ENCODE measurements at regions not wholly inside any gene's neighbourhood (a gene's known extent, or its start where the extent isn't known, plus 50 kb on each side); places are given as distances from the start of the nearest gene placed in this dataset.

DNA sequence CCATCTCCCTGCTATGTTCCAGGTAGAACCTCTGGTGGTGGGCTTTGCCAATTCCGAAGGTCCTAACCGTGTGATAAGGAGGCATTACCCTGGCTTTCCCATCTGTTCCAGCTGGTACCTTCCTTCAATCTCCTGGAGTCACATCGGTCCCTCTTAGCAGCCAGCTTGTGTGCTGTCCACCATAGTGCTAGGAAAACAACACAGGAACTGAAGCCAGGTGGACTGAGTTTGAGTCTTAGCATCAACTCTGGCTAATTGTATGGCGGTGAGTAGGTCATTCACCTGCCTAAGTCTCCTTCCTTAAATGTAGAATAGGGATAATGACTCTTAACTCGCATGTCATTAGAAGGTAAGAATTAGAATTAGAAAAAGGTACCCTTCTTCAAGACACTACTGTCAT lies 159.6 kb upstream of the E2F8 start:
- Histone ChIP-seq H3K27me3 (ENCODE audit: control insufficient read depth in 1 of 2, insufficient read depth in 2 of 2, low read length in 2 of 2) (no peaks in the 10 kb centered on the region), H3K4me3 (ENCODE audit: low read depth in 1 of 2, low read length in 2 of 2) (no peak overlapping the region), H3K9ac (ENCODE audit: low read depth in 1 of 2, low read length in 2 of 2) (no peak overlapping the region)

DNA sequence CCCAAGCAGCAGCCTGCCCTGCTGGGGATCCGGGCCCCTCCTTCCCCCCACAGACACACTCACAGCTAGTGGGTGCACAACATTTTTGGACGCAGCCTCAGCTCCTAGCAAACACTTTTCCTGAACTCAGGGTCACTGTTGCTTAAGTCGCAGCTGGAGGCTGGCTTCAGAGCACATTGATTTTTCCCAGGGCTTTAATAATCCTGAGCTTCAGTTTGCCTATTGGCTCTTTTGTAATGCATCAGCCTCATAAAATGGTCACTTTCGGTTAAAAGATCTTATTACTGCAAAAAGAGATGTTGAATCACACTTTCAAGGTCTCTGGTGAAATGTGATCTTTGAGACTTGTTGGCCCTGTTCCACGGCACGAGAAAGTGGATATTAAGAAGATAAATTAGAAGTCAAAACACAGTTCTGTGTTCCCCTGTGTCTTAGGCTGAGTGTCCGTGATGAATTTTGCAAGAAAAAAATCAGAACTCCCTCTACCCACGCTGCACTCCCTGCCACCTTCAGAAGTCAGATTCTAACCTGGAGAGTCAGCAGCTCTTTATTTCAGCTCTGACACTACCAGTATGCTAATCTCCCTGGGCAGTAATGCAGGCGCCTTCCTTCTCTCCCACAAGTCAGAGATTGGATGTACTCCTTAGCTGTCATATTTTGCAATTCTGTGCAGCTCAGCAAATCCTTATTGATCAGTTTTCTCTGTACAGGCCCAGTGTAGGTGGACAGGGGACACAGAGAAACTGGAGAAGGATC lies 158.2 kb upstream of the E2F8 start:
- Histone ChIP-seq H3K9ac (ENCODE audit: low read depth in 1 of 2, low read length in 2 of 2) (no peak overlapping the region), H3K9me3 (ENCODE audit: control insufficient read depth in 1 of 2, low read length in 2 of 2) (no peaks in the 10 kb centered on the region), H3K27ac (ENCODE audit: low read depth, low read length) (no peak overlapping the region)

More for the DNA sequence above, 159.6 kb upstream of the E2F8 start:
- Histone ChIP-seq H3K4me1 (ENCODE audit: control insufficient read depth in 1 of 2, insufficient read depth in 2 of 2, low read length in 2 of 2) (peaks cover 0 to 11% of the 10 kb centered on the region in 2 donors), H3K36me3 (ENCODE audit: control insufficient read depth in 1 of 2, insufficient read depth in 2 of 2, low read length in 2 of 2) (no peaks in the 10 kb centered on the region), H3K9me3 (ENCODE audit: control insufficient read depth in 1 of 2, low read length in 2 of 2) (no peaks in the 10 kb centered on the region), H3K27ac (ENCODE audit: low read depth, low read length) (no peak overlapping the region)

DNA sequence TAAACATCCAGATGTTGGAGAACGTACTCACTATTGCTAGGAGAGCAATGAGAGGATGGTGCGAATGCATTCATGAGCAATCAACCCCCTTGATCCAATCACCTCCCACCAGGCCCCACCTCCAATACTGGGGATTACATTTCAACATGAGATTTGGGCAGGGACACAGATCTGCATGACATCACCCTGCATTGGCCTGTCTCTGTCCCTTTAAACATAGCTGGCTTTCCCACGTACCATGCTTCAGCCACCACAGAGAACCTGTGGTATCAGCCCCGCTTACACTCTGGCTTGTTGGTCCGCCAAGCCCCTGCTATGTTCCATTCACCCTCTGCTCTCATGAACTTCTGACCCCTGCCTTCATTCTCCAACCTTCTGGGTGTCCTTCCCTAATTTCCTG lies 157.5 kb upstream of the E2F8 start:
- Histone ChIP-seq H3K27ac (ENCODE audit: low read depth, low read length) (no peak overlapping the region), H3K9ac (ENCODE audit: low read depth in 1 of 2, low read length in 2 of 2) (no peak overlapping the region), H3K9me3 (ENCODE audit: control insufficient read depth in 1 of 2, low read length in 2 of 2) (no peaks in the 10 kb centered on the region), H3K36me3 (ENCODE audit: control insufficient read depth in 1 of 2, insufficient read depth in 2 of 2, low read length in 2 of 2) (no peaks in the 10 kb centered on the region), H3K27me3 (ENCODE audit: control insufficient read depth in 1 of 2, insufficient read depth in 2 of 2, low read length in 2 of 2) (no peaks in the 10 kb centered on the region), H3K4me1 (ENCODE audit: control insufficient read depth in 1 of 2, insufficient read depth in 2 of 2, low read length in 2 of 2) (peaks cover 0 to 11% of the 10 kb centered on the region in 2 donors), H3K4me3 (ENCODE audit: low read depth in 1 of 2, low read length in 2 of 2) (no peak overlapping the region)

More for the DNA sequence above, 158.2 kb upstream of the E2F8 start:
- H3K4me1 ChIP-seq (ENCODE audit: control insufficient read depth in 1 of 2, insufficient read depth in 2 of 2, low read length in 2 of 2): peaks cover 0 to 11% of the 10 kb centered on the region in 2 donors
- no peaks in the 10 kb centered on the region for H3K36me3 ChIP-seq (ENCODE audit: control insufficient read depth in 1 of 2, insufficient read depth in 2 of 2, low read length in 2 of 2)
- H3K4me3 ChIP-seq (ENCODE audit: low read depth in 1 of 2, low read length in 2 of 2): no peak overlapping the region
- H3K27me3 ChIP-seq (ENCODE audit: control insufficient read depth in 1 of 2, insufficient read depth in 2 of 2, low read length in 2 of 2): no peaks in the 10 kb centered on the region

DNA sequence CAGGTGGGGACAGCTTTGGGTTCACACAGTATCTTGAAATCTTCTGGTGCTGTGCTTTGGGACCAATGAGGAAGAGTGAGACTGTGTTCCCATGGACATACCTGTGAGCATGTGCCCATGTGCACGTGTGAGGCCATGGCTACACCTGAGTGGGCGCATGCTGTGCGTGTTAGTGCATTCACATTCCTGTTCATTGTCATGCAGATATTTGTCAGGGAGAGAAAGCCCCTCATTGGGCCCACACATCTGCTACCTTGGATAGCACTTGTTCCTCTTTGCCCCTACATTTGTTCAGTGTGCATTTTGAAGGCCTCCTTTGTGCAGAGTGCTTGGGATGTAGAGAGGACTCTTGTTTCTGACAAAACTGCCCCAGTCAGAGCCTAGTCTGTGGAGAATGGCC lies 154.3 kb upstream of the E2F8 start:
- Histone ChIP-seq H3K27ac (ENCODE audit: low read depth, low read length) (no peak overlapping the region), H3K4me3 (ENCODE audit: low read depth in 1 of 2, low read length in 2 of 2) (no peak overlapping the region), H3K27me3 (ENCODE audit: control insufficient read depth in 1 of 2, insufficient read depth in 2 of 2, low read length in 2 of 2) (no peaks in the 10 kb centered on the region), H3K4me1 (ENCODE audit: control insufficient read depth in 1 of 2, insufficient read depth in 2 of 2, low read length in 2 of 2) (peaks cover 0 to 12% of the 10 kb centered on the region in 2 donors), H3K9ac (ENCODE audit: low read depth in 1 of 2, low read length in 2 of 2) (no peak overlapping the region), H3K9me3 (ENCODE audit: control insufficient read depth in 1 of 2, low read length in 2 of 2) (no peaks in the 10 kb centered on the region), H3K36me3 (ENCODE audit: control insufficient read depth in 1 of 2, insufficient read depth in 2 of 2, low read length in 2 of 2) (no peaks in the 10 kb centered on the region)

DNA sequence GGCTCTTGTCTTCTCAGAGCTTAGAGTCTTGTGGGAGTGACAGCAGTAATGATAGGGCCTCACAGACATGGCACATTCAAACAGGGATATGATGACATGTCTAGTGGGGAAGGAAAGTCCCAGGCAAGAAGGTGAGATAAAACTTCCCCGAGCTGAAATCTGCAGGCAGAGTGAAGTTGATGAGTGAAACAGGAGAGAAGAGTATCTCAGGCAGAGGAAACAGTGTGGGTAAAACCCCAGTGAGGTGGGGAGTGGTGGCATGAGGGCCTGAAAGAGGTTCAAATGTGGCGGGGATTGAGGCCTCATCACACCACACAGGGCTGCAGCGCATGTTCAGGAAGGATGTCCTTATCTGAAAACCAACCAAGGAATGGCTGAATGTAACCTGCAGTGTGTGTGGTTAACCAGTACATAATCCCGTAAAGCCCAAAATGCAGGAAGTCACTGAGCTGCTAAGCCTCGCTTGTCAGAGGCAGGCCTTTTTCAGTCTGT lies 153.8 kb upstream of the E2F8 start:
- Histone ChIP-seq H3K9me3 (ENCODE audit: control insufficient read depth in 1 of 2, low read length in 2 of 2) (no peaks in the 10 kb centered on the region), H3K9ac (ENCODE audit: low read depth in 1 of 2, low read length in 2 of 2) (no peak overlapping the region), H3K4me3 (ENCODE audit: low read depth in 1 of 2, low read length in 2 of 2) (no peak overlapping the region), H3K27ac (ENCODE audit: low read depth, low read length) (no peak overlapping the region), H3K27me3 (ENCODE audit: control insufficient read depth in 1 of 2, insufficient read depth in 2 of 2, low read length in 2 of 2) (no peaks in the 10 kb centered on the region), H3K36me3 (ENCODE audit: control insufficient read depth in 1 of 2, insufficient read depth in 2 of 2, low read length in 2 of 2) (no peaks in the 10 kb centered on the region), H3K4me1 (ENCODE audit: control insufficient read depth in 1 of 2, insufficient read depth in 2 of 2, low read length in 2 of 2) (peaks cover 0 to 12% of the 10 kb centered on the region in 2 donors)

DNA sequence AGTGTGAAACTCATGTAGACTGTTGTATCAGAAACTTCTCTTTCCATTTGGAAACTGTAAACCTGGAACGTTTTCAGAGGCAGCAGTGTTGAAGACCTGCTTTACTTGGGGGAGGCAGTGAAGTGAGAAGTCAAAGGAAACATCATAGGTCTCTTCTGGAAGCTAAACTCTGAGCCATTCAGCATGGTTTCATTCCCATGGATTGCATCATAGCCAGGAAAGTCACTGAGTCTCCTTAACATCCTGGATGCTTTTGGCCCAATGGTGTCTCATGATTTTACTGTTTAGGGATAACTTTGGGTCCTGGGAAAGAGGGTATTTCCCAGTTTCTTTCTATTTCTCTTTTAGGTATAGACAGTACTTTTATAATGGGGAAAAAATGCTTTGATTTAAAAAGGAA lies 153.2 kb upstream of the E2F8 start:
- no peak overlapping the region for H3K27ac ChIP-seq (ENCODE audit: low read depth, low read length)
- H3K36me3 ChIP-seq (ENCODE audit: control insufficient read depth in 1 of 2, insufficient read depth in 2 of 2, low read length in 2 of 2): no peaks in the 10 kb centered on the region

DNA sequence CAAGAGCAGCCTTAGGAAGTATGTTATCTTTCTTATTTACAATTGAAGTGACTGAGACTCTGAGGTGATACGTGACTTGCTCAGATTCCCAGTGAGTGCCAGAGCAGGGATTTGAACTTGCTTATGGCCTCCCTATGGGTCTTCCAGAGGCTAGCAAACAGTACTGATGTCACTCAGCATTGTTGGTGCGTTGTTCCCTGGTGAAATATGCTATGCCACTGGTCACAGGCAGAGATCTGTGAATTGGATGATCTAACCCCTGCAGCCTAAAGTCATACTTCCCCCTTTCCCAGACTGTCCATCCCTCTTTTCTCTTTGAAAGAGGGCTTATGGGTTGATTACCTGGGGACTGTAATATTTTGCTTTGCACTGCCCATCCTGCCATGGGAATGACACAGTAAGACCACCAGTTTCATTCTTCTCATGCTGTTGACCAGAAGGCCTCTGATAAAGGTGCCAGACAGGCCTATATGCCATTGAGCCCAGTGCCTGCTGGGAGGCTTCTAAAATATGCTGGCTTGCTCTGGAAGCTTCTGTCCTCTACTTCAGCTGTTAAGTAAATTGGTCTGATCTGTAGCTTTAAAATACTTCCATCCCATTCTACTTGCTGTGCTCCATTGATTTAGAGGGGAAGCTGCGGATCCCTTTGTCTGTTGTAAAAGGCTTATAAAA lies 152.2 kb upstream of the E2F8 start:
- H3K4me1 ChIP-seq (ENCODE audit: control insufficient read depth in 1 of 2, insufficient read depth in 2 of 2, low read length in 2 of 2): peaks cover 0 to 3% of the 10 kb centered on the region in 2 donors
- H3K9me3 ChIP-seq (ENCODE audit: control insufficient read depth in 1 of 2, low read length in 2 of 2): no peaks in the 10 kb centered on the region
- no peaks in the 10 kb centered on the region for H3K36me3 ChIP-seq (ENCODE audit: control insufficient read depth in 1 of 2, insufficient read depth in 2 of 2, low read length in 2 of 2)
- no peaks in the 10 kb centered on the region for H3K27me3 ChIP-seq (ENCODE audit: control insufficient read depth in 1 of 2, insufficient read depth in 2 of 2, low read length in 2 of 2)
- no peak overlapping the region for H3K4me3 ChIP-seq (ENCODE audit: low read depth in 1 of 2, low read length in 2 of 2)
- H3K27ac ChIP-seq (ENCODE audit: low read depth, low read length): no peak overlapping the region
- H3K9ac ChIP-seq (ENCODE audit: low read depth in 1 of 2, low read length in 2 of 2): no peak overlapping the region

More for the DNA sequence above, 153.2 kb upstream of the E2F8 start:
- no peak overlapping the region for H3K4me3 ChIP-seq (ENCODE audit: low read depth in 1 of 2, low read length in 2 of 2)
- H3K27me3 ChIP-seq (ENCODE audit: control insufficient read depth in 1 of 2, insufficient read depth in 2 of 2, low read length in 2 of 2): no peaks in the 10 kb centered on the region
- H3K9ac ChIP-seq (ENCODE audit: low read depth in 1 of 2, low read length in 2 of 2): no peak overlapping the region
- peaks cover 0 to 6% of the 10 kb centered on the region in 2 donors for H3K4me1 ChIP-seq (ENCODE audit: control insufficient read depth in 1 of 2, insufficient read depth in 2 of 2, low read length in 2 of 2)
- H3K9me3 ChIP-seq (ENCODE audit: control insufficient read depth in 1 of 2, low read length in 2 of 2): no peaks in the 10 kb centered on the region

DNA sequence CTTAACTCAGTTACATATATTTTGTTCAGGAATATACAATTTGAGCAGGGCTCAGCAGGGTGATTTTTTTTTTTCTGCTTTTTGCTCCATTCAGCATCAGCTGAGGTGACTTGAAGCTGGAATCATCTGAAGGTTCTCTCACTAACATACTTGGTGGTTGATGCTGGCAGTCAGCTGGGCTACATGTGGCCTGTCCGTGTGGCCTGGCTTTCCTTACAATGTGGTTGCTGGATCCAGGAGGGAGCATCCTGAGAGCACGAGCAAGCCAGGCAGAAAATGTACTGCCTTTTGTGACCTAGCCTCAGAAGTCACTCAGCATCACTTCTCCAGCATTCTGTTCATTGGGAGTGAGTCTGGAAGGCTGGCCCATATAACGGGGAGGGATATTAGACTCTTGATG lies 151.6 kb upstream of the E2F8 start:
- Histone ChIP-seq H3K36me3 (ENCODE audit: control insufficient read depth in 1 of 2, insufficient read depth in 2 of 2, low read length in 2 of 2) (no peaks in the 10 kb centered on the region), H3K27ac (ENCODE audit: low read depth, low read length) (no peak overlapping the region), H3K9me3 (ENCODE audit: control insufficient read depth in 1 of 2, low read length in 2 of 2) (no peaks in the 10 kb centered on the region), H3K27me3 (ENCODE audit: control insufficient read depth in 1 of 2, insufficient read depth in 2 of 2, low read length in 2 of 2) (no peaks in the 10 kb centered on the region), H3K9ac (ENCODE audit: low read depth in 1 of 2, low read length in 2 of 2) (no peak overlapping the region), H3K4me3 (ENCODE audit: low read depth in 1 of 2, low read length in 2 of 2) (no peak overlapping the region), H3K4me1 (ENCODE audit: control insufficient read depth in 1 of 2, insufficient read depth in 2 of 2, low read length in 2 of 2) (peaks cover 0 to 3% of the 10 kb centered on the region in 2 donors)

DNA sequence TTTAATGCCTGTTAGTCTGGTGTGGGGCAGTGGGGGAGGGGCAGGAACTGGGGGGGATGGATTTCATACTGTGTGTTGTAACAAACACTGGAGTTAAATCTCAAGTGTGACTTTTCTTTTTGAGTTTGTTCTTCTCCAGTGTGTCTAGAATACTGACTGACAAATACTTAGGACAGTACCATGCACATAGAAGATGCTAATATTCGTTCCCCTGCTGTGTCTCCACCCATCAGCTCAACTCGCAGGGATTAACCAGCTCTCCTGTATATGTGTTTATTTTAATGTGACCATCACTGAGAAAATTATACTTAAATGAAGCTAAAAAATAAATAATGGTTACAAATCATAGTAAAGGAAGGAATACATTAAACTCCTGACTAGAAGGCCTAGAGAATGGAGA lies 150.9 kb upstream of the E2F8 start:
- Histone ChIP-seq H3K4me3 (ENCODE audit: low read depth in 1 of 2, low read length in 2 of 2) (no peak overlapping the region), H3K36me3 (ENCODE audit: control insufficient read depth in 1 of 2, insufficient read depth in 2 of 2, low read length in 2 of 2) (no peaks in the 10 kb centered on the region), H3K27ac (ENCODE audit: low read depth, low read length) (no peak overlapping the region), H3K9me3 (ENCODE audit: control insufficient read depth in 1 of 2, low read length in 2 of 2) (no peaks in the 10 kb centered on the region), H3K27me3 (ENCODE audit: control insufficient read depth in 1 of 2, insufficient read depth in 2 of 2, low read length in 2 of 2) (no peaks in the 10 kb centered on the region), H3K9ac (ENCODE audit: low read depth in 1 of 2, low read length in 2 of 2) (no peak overlapping the region), H3K4me1 (ENCODE audit: control insufficient read depth in 1 of 2, insufficient read depth in 2 of 2, low read length in 2 of 2) (peaks cover 0 to 3% of the 10 kb centered on the region in 2 donors)

DNA sequence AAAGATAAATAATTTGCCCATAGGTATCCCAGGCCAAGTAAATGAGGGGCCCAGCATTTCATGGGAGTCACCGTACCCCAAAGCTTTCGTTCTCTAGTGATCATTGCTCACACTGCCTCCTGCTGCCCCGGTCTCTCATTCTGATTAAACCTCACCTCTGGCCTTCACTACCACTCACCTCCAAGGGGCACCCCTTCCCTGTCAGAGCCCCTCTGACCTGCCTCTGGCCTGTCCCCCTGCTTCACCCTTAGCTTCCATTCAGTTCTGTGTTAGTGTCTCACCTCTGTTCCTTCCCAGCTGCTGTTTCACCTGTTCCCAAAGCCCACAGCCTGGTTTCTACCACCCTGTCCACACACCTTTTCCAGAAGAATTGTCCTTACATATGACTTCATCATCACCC lies 150.3 kb upstream of the E2F8 start:
- H3K27ac ChIP-seq (ENCODE audit: low read depth, low read length): no peak overlapping the region
- peaks cover 0 to 3% of the 10 kb centered on the region in 2 donors for H3K4me1 ChIP-seq (ENCODE audit: control insufficient read depth in 1 of 2, insufficient read depth in 2 of 2, low read length in 2 of 2)
- H3K4me3 ChIP-seq (ENCODE audit: low read depth in 1 of 2, low read length in 2 of 2): no peak overlapping the region
- no peak overlapping the region for H3K9ac ChIP-seq (ENCODE audit: low read depth in 1 of 2, low read length in 2 of 2)
- H3K9me3 ChIP-seq (ENCODE audit: control insufficient read depth in 1 of 2, low read length in 2 of 2): no peaks in the 10 kb centered on the region
- no peaks in the 10 kb centered on the region for H3K36me3 ChIP-seq (ENCODE audit: control insufficient read depth in 1 of 2, insufficient read depth in 2 of 2, low read length in 2 of 2)
- H3K27me3 ChIP-seq (ENCODE audit: control insufficient read depth in 1 of 2, insufficient read depth in 2 of 2, low read length in 2 of 2): no peaks in the 10 kb centered on the region

Data from duodenal mucosa (tissue), 2 donors.